ENCODE measurements at regions not wholly inside any gene's neighbourhood (a gene's known extent, or its start where the extent isn't known, plus 50 kb on each side); places are given as distances from the start of the nearest gene placed in this dataset.

GRCh38 chr13:79155883-79156282 is 250.2 kb downstream of the RBM26 start:
- TF ChIP-seq, protein P1, sequence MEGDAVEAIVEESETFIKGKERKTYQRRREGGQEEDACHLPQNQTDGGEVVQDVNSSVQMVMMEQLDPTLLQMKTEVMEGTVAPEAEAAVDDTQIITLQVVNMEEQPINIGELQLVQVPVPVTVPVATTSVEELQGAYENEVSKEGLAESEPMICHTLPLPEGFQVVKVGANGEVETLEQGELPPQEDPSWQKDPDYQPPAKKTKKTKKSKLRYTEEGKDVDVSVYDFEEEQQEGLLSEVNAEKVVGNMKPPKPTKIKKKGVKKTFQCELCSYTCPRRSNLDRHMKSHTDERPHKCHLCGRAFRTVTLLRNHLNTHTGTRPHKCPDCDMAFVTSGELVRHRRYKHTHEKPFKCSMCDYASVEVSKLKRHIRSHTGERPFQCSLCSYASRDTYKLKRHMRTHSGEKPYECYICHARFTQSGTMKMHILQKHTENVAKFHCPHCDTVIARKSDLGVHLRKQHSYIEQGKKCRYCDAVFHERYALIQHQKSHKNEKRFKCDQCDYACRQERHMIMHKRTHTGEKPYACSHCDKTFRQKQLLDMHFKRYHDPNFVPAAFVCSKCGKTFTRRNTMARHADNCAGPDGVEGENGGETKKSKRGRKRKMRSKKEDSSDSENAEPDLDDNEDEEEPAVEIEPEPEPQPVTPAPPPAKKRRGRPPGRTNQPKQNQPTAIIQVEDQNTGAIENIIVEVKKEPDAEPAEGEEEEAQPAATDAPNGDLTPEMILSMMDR (IDR thresholded peaks at IDR 0.05; ENCODE audit: low read length), result no peak
- no peak for TF ChIP-seq EZH2 (IDR thresholded peaks at IDR 0.05; ENCODE audit: borderline replicate concordance, low read length)
